ENCODE measurements at regions not wholly inside any gene's neighbourhood (a gene's known extent, or its start where the extent isn't known, plus 50 kb on each side); places are given as distances from the start of the nearest gene placed in this dataset.
"Not testable (repeated sequence)": the region's sequence is repeated elsewhere in the genome, so short reads cannot be mapped to it uniquely, and the experiment has no call there.

DNA sequence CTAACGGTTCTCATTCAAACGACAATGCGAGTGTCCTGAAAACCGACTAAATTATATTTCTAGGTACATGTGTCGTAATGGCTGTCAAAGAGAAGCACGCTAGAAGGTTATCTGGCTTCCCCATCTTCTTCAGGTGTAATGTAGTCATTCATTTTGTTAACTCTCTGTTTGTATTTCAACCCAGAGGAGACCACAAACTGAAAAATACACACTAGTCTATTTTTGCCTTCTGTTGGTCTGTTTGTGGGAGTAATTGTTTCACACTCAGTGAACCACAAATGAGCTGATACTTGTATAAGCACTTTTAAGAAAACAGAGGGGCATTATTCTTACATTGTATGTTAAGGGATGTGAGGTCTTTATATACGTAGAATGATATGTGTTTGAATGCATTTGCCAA lies 305.9 kb downstream of the GATA3 start:
- H3K4me3 ChIP-seq (ENCODE audit: control insufficient read depth, low read depth, low read length), result no peak overlapping the region
- DNase-seq (ENCODE audit: low read depth), result no peak
- TF ChIP-seq, protein P1, sequence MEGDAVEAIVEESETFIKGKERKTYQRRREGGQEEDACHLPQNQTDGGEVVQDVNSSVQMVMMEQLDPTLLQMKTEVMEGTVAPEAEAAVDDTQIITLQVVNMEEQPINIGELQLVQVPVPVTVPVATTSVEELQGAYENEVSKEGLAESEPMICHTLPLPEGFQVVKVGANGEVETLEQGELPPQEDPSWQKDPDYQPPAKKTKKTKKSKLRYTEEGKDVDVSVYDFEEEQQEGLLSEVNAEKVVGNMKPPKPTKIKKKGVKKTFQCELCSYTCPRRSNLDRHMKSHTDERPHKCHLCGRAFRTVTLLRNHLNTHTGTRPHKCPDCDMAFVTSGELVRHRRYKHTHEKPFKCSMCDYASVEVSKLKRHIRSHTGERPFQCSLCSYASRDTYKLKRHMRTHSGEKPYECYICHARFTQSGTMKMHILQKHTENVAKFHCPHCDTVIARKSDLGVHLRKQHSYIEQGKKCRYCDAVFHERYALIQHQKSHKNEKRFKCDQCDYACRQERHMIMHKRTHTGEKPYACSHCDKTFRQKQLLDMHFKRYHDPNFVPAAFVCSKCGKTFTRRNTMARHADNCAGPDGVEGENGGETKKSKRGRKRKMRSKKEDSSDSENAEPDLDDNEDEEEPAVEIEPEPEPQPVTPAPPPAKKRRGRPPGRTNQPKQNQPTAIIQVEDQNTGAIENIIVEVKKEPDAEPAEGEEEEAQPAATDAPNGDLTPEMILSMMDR (conservative IDR thresholded peaks at IDR 0.05; ENCODE audit: control insufficient read depth, insufficient read depth, low read depth, low read length), result no peak

- TF ChIP-seq, protein P1 (conservative IDR thresholded peaks at IDR 0.05; ENCODE audit: control insufficient read depth, insufficient read depth, low read depth, low read length), result no peak
- H3K4me3 ChIP-seq (ENCODE audit: control insufficient read depth, low read depth, low read length), result no peak overlapping the region
- DNase-seq (ENCODE audit: low read depth), result no peak
Measured at GRCh38 chr10:8360814-8361509, 306.5 kb downstream of the GATA3 start.

- no peak for DNase-seq (ENCODE audit: low read depth)
- TF ChIP-seq, protein P1 (conservative IDR thresholded peaks at IDR 0.05; ENCODE audit: control insufficient read depth, insufficient read depth, low read depth, low read length), result no peak
- H3K4me3 ChIP-seq (ENCODE audit: control insufficient read depth, low read depth, low read length), result no peak overlapping the region
Measured at GRCh38 chr10:8361510-8361844, 307.0 kb downstream of the GATA3 start.

GRCh38 chr10:8365935-8366911 lies 311.7 kb downstream of the GATA3 start:
- DNase-seq (ENCODE audit: low read depth), result no peak
- TF ChIP-seq, protein P1 (conservative IDR thresholded peaks at IDR 0.05; ENCODE audit: control insufficient read depth, insufficient read depth, low read depth, low read length), result no peak
- no peak overlapping the region for H3K4me3 ChIP-seq (ENCODE audit: control insufficient read depth, low read depth, low read length)

GRCh38 chr10:8367672-8368411 lies 313.4 kb downstream of the GATA3 start:
- not testable (repeated sequence) for DNase-seq (ENCODE audit: low read depth); H3K4me3 ChIP-seq (ENCODE audit: control insufficient read depth, low read depth, low read length)

- no peak overlapping the region for H3K4me3 ChIP-seq (ENCODE audit: control insufficient read depth, low read depth, low read length)
- TF ChIP-seq, protein P1 (conservative IDR thresholded peaks at IDR 0.05; ENCODE audit: control insufficient read depth, insufficient read depth, low read depth, low read length), result no peak
- no peak for DNase-seq (ENCODE audit: low read depth)
Measured at GRCh38 chr10:8369666-8370065, 315.2 kb downstream of the GATA3 start.
